GM18511 (cell line): ENCODE measurements at regions not wholly inside any gene's neighbourhood (a gene's known extent, or its start where the extent isn't known, plus 50 kb on each side); places are given as distances from the start of the nearest gene placed in this dataset.
A peak's percentile ranks its signal among the peaks of the same experiment; 100 is the strongest.
"Not testable (repeated sequence)": the region's sequence is repeated elsewhere in the genome, so short reads cannot be mapped to it uniquely, and the experiment has no call there.

ENCODE experiments used
- ATAC-seq: cut with Tn5 transposase; IDR thresholded peaks from one replicate; pipeline ENCODE4 v1.9.1; 2021; ENCODE audit warnings: mild to moderate bottlenecking, moderate library complexity; ENCODE audit not compliant: unreplicated experiment

- ATAC-seq, result no peak
Observed at GRCh38 chr14:22492622-22493542, 96.1 kb downstream of the DAD1 start.

GRCh38 chr14:22491683-22492621 lies 97.1 kb downstream of the DAD1 start:
- peak; percentile 37 for ATAC-seq

- not testable (repeated sequence) for ATAC-seq
Observed at GRCh38 chr14:22491053-22491452, 98.0 kb downstream of the DAD1 start.

GRCh38 chr14:22489957-22490950 lies 98.8 kb downstream of the DAD1 start:
- ATAC-seq, result no peak

GRCh38 chr14:22489244-22489545 lies 99.8 kb downstream of the DAD1 start:
- ATAC-seq, result no peak

GRCh38 chr14:22488522-22489243 lies 100.3 kb downstream of the DAD1 start:
- ATAC-seq, result peak; percentile 48

- no peak for ATAC-seq
Observed at GRCh38 chr14:22487941-22488340, 101.1 kb downstream of the DAD1 start.

- no peak for ATAC-seq
Observed at GRCh38 chr14:22487401-22487800, 101.6 kb downstream of the DAD1 start.

GRCh38 chr14:22486675-22487074 lies 102.3 kb downstream of the DAD1 start:
- ATAC-seq, result no peak

- ATAC-seq, result no peak
Observed at GRCh38 chr14:22485649-22486048, 103.4 kb downstream of the DAD1 start.

- no peak for ATAC-seq
Observed at GRCh38 chr14:22485178-22485577, 103.8 kb downstream of the DAD1 start.

GRCh38 chr14:22484632-22485031 lies 104.4 kb downstream of the DAD1 start:
- no peak for ATAC-seq

- peak; percentile 30 for ATAC-seq
Observed at GRCh38 chr14:22483863-22484593, 105.0 kb downstream of the DAD1 start.

GRCh38 chr14:22482782-22483553 lies 106.1 kb downstream of the DAD1 start:
- ATAC-seq, result no peak

GRCh38 chr14:22482085-22482694 lies 106.8 kb downstream of the DAD1 start:
- no peak for ATAC-seq

GRCh38 chr14:22481546-22481945 lies 107.5 kb downstream of the DAD1 start:
- ATAC-seq, result no peak

- no peak for ATAC-seq
Observed at GRCh38 chr14:22479776-22480464, 109.1 kb downstream of the DAD1 start.
